Coronary artery (tissue), 2 donors: ENCODE measurements at regions not wholly inside any gene's neighbourhood (a gene's known extent, or its start where the extent isn't known, plus 50 kb on each side); places are given as distances from the start of the nearest gene placed in this dataset.

Experiments
- DNase-seq: peaks from one replicate; pipeline ENCODE4 v3.0.0-alpha.2; 2017; ENCODE audit warnings: low spot score
- H3K27ac ChIP-seq, 2 donors: fragments of 200-600 bp; sonication (generic); one replicate each; pipeline ENCODE4 v1.5.1; 2016 to 2019
- H3K4me3 ChIP-seq: fragments of 200-600 bp; sonication (generic); 2 replicates; pipeline ENCODE4 v1.5.1; 2016; ENCODE audit warnings: mild to moderate bottlenecking, moderate library complexity
- CTCF ChIP-seq: fragments of 200-600 bp; sonication (generic); IDR thresholded peaks from one replicate; pipeline ENCODE4 v1.5.1; 2019; ENCODE audit warnings: antibody characterized with exemption

GRCh38 chr14:84217066-84217465 lies 1312.9 kb upstream of the FLRT2 start:
- H3K4me3 ChIP-seq: no peak overlapping the region
- TF ChIP-seq CTCF: no peak

GRCh38 chr14:84225268-84225667 lies 1304.7 kb upstream of the FLRT2 start:
- no peak overlapping the region for H3K4me3 ChIP-seq
- no peak overlapping the region for H3K27ac ChIP-seq
- TF ChIP-seq CTCF: no peak
- DNase-seq: no peak

More at GRCh38 chr14:84217066-84217465, 1312.9 kb upstream of the FLRT2 start:
- no peak for DNase-seq
- no peak overlapping the region for H3K27ac ChIP-seq

GRCh38 chr14:84228702-84229101 lies 1301.2 kb upstream of the FLRT2 start:
- Histone ChIP-seq H3K4me3 (no peak overlapping the region), H3K27ac (no peak overlapping the region)
- no peak for TF ChIP-seq CTCF
- no peak for DNase-seq

- DNase-seq: no peak
- no peak for TF ChIP-seq CTCF
- Histone ChIP-seq H3K27ac (no peak overlapping the region), H3K4me3 (no peak overlapping the region)
Observed at GRCh38 chr14:84234281-84234680, 1295.7 kb upstream of the FLRT2 start.

GRCh38 chr14:84236290-84236689 lies 1293.7 kb upstream of the FLRT2 start:
- H3K4me3 ChIP-seq: no peak overlapping the region
- no peak overlapping the region for H3K27ac ChIP-seq
- no peak for TF ChIP-seq CTCF
- no peak for DNase-seq

GRCh38 chr14:84237881-84238280 lies 1292.1 kb upstream of the FLRT2 start:
- Histone ChIP-seq H3K4me3 (no peak overlapping the region), H3K27ac (no peak overlapping the region)
- DNase-seq: no peak
- TF ChIP-seq CTCF: no peak

- H3K4me3 ChIP-seq: no peak overlapping the region
- H3K27ac ChIP-seq: no peak overlapping the region
- no peak for TF ChIP-seq CTCF
- DNase-seq: no peak
Observed at GRCh38 chr14:84247693-84248092, 1282.3 kb upstream of the FLRT2 start.
